ENCODE measurements at regions not wholly inside any gene's neighbourhood (a gene's known extent, or its start where the extent isn't known, plus 50 kb on each side); places are given as distances from the start of the nearest gene placed in this dataset.
"Not testable (repeated sequence)": the region's sequence is repeated elsewhere in the genome, so short reads cannot be mapped to it uniquely, and the experiment has no call there.

DNA sequence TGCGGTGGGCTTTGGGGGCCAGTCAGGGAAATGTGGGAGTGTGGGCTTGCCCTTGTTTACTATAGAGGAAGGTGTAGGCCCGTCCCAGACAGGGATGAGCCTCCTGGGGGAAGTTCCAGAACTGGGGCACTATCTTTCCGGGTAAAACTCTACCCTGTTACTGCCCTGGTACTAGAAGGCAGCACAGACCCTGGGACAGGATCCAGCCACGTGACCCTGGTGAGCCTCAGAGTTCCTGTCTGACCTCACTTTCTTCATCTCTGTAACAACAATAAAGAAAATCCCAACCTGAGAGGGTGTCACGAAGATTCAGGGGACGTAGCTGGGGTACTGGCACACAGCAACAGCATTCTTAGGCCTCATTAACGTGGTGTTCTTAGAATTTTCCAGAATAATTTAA lies 239.6 kb upstream of the FOXF1 start:
- Histone ChIP-seq H3K27me3 (no peaks in the 10 kb centered on the region), H3K9me3 (no peaks in the 10 kb centered on the region), H3K36me3 (no peaks in the 10 kb centered on the region), H3K4me3 (no peak overlapping the region), H3K4me1 (no peaks in the 10 kb centered on the region), H3K27ac (no peak overlapping the region)
- TF ChIP-seq, protein P1, sequence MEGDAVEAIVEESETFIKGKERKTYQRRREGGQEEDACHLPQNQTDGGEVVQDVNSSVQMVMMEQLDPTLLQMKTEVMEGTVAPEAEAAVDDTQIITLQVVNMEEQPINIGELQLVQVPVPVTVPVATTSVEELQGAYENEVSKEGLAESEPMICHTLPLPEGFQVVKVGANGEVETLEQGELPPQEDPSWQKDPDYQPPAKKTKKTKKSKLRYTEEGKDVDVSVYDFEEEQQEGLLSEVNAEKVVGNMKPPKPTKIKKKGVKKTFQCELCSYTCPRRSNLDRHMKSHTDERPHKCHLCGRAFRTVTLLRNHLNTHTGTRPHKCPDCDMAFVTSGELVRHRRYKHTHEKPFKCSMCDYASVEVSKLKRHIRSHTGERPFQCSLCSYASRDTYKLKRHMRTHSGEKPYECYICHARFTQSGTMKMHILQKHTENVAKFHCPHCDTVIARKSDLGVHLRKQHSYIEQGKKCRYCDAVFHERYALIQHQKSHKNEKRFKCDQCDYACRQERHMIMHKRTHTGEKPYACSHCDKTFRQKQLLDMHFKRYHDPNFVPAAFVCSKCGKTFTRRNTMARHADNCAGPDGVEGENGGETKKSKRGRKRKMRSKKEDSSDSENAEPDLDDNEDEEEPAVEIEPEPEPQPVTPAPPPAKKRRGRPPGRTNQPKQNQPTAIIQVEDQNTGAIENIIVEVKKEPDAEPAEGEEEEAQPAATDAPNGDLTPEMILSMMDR (IDR thresholded peaks at IDR 0.05) = no peak
- ATAC-seq (no peak), FAIRE-seq (no peak), DNase-seq (no peak)
- WGBS, 2 donors = 56 to 65% methylated on average over 7 of the region's 7 CpGs
- intact Hi-C loops (cut with DNase I) = no loop called here

DNA sequence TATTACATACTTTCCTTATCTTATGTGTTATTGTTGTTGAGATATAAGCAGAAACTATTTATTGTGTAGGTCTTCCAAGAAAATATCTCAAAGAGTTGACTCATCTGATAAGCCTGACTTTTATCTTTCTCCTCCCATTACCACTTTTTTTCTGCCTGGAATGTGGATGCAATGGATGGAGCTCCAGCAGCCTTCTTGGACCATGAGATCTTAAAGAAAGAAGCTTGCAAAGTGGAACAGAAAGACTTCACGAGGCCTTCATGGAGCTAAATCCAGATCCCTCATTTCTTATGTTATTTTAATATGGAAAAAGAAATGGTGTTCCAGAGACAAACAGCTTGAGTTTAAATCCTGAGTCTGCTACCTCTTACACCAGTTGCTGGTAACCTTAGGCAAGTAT lies 237.6 kb upstream of the FOXF1 start:
- no peak for DNase-seq
- ATAC-seq = no peak
- Histone ChIP-seq H3K27me3 (no peaks in the 10 kb centered on the region), H3K27ac (no peak overlapping the region), H3K4me3 (no peak overlapping the region), H3K9me3 (no peaks in the 10 kb centered on the region), H3K4me1 (no peaks in the 10 kb centered on the region), H3K36me3 (no peaks in the 10 kb centered on the region)
- FAIRE-seq = no peak
- 85 to 90% methylated on average over 1 of the region's 1 CpG for WGBS, 2 donors
- TF ChIP-seq, protein P1 (IDR thresholded peaks at IDR 0.05) = no peak
- intact Hi-C loops (cut with DNase I) = no loop called here

DNA sequence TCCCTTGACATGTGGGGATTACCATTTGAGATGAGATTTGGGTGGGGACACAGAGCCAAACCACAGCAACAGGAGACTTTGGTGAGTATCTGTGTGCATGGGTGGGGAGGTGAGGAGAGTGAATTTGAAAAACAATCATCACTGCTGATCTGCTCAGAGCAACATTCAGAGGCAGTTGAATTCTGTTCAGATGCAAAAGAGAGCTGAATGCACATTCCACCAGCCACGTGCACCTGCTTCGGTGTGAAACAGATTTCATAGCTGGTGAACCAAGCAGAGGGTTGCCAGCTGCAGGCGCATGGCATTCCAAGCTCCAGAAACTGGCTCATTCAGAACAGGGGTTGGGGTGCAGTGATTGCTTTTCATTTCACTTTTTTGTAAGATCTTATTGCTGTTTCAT lies 233.1 kb upstream of the FOXF1 start:
- Histone ChIP-seq H3K27ac (no peak overlapping the region), H3K27me3 (no peaks in the 10 kb centered on the region), H3K9me3 (no peaks in the 10 kb centered on the region), H3K4me3 (no peak overlapping the region), H3K4me1 (no peaks in the 10 kb centered on the region), H3K36me3 (no peaks in the 10 kb centered on the region)
- FAIRE-seq (no peak), DNase-seq (no peak), ATAC-seq (no peak)
- intact Hi-C loops (cut with DNase I) = no loop called here
- TF ChIP-seq, protein P1 (IDR thresholded peaks at IDR 0.05) = no peak
- WGBS, 2 donors = 52 to 58% methylated on average over 3 of the region's 3 CpGs

DNA sequence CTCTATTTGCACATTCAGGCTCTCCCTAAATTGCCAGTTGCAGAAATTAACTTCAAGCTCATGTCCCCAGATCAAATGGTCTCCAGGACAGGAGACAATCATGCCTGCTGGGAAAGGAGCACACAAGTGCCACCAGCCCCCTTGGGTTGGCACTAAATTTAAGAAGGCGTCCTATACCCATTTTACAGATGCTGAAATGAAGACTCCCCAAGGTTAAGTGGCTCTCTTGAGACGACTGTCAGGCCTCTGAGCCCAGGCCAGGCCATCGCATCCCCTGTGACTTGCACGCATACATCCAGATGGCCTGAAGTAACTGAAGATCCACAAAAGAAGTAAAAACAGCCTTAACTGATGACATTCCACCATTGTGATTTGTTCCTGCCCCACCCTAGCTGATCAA lies 232.5 kb upstream of the FOXF1 start:
- H3K27me3 ChIP-seq; H3K36me3 ChIP-seq; H3K4me3 ChIP-seq; DNase-seq; FAIRE-seq; H3K9me3 ChIP-seq; H3K4me1 ChIP-seq; intact Hi-C loops (cut with DNase I); H3K27ac ChIP-seq; ATAC-seq: not testable (repeated sequence)
- 79 to 82% methylated on average over 4 of the region's 4 CpGs for WGBS, 2 donors

DNA sequence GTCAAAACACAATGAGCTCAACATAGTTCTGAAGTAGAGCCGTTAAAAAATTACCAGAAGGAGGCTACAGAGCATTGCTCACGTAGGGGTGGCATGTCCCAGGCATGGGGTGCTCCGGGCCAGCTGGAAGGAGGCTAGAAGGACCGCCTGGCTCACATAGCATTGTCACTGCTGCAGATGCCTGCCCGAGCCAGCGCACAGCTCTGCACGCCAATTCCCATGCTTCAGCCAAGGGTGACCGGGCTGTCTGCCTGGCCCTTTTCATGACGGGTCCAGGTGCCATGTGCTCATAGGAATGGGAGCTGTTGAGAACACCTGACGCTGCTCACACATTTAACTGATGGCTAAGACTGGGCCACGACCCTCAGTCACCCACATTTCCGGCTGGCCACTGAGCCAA lies 228.9 kb upstream of the FOXF1 start:
- no peaks in the 10 kb centered on the region for H3K9me3 ChIP-seq
- DNase-seq (peak in 3 of 6 donors; percentile 29 to 53 (median 44)), FAIRE-seq (no peak), ATAC-seq (peak in 3 of 4 donors; percentile 49 to 70 (median 67))
- H3K27ac ChIP-seq = no peak overlapping the region
- H3K4me1 ChIP-seq = no peaks in the 10 kb centered on the region
- no peaks in the 10 kb centered on the region for H3K36me3 ChIP-seq
- TF ChIP-seq, protein P1 (IDR thresholded peaks at IDR 0.05) = no peak
- intact Hi-C loops (cut with DNase I) = no loop called here
- no peak overlapping the region for H3K4me3 ChIP-seq
- 48 to 53% methylated on average over 12 of the region's 12 CpGs for WGBS, 2 donors
- peaks cover 0 to 6% (median under 1%) of the 10 kb centered on the region in 4 donors for H3K27me3 ChIP-seq

DNA sequence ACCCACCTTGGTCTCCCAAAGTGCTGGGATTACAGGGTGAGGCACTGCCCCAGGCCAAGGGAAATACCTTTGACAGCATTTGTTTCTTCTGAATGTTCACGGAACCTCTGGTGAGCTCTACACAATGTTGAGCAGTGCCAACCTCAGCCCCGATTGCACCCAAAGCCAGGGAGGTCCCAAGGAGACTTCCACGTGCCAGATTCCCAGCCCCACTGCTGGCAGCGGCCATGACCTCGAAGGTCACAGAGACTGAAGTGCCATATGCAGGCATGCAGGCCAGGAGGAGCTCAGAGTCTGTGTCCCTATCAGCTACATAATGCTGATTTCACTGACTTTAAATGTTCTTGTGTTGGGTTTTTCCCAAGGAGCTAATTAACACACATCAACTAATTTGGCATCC lies 226.4 kb upstream of the FOXF1 start:
- Histone ChIP-seq H3K4me3 (no peak overlapping the region), H3K9me3 (no peaks in the 10 kb centered on the region), H3K27ac (no peak overlapping the region), H3K4me1 (no peaks in the 10 kb centered on the region), H3K36me3 (no peaks in the 10 kb centered on the region), H3K27me3 (peaks cover 0 to 6% (median 2%) of the 10 kb centered on the region in 4 donors)
- ATAC-seq (no peak), DNase-seq (peak in 1 of 6 donors; percentile 35), FAIRE-seq (no peak)
- 63 to 74% methylated on average over 5 of the region's 5 CpGs for WGBS, 2 donors
- TF ChIP-seq, protein P1 (IDR thresholded peaks at IDR 0.05) = no peak
- intact Hi-C loops (cut with DNase I) = no loop called here

Data from pancreas (tissue), 10 donors.